HEK293T (cell line): ENCODE measurements at regions not wholly inside any gene's neighbourhood (a gene's known extent, or its start where the extent isn't known, plus 50 kb on each side); places are given as distances from the start of the nearest gene placed in this dataset.

Experiments used
- CTCF ChIA-PET: fragments of 350-600 bp; formaldehyde crosslinking; extraction: SDS; loops from one replicate; lab custom pipeline; 2021; ENCODE audit warnings: antibody characterized with exemption, inconsistent platforms; lab: Yijun Ruan, JAX
- POLR2A ChIA-PET: fragments of 350-600 bp; formaldehyde crosslinking; extraction: SDS; loops from one replicate; lab custom pipeline; 2020; ENCODE audit warnings: antibody characterized with exemption, inconsistent platforms; lab: Yijun Ruan, JAX
- DNase-seq: peaks from one replicate; pipeline ENCODE4 v3.0.0; 2012; ENCODE audit warnings: mixed read lengths; ENCODE audit errors: extremely low spot score
- ARNT ChIP-seq: fragments of 450-650 bp; IDR thresholded peaks from 2 replicates; pipeline ENCODE4 v1.6.1; 2017; ENCODE audit warnings: mild to moderate bottlenecking
- BHLHE40 ChIP-seq: fragments of 450-650 bp; IDR thresholded peaks from 2 replicates; pipeline ENCODE4 v1.6.1; 2016; ENCODE audit warnings: mild to moderate bottlenecking, moderate library complexity, borderline replicate concordance
- CTBP1 ChIP-seq: fragments of 450-650 bp; IDR thresholded peaks from 2 replicates; pipeline ENCODE4 v1.6.1; 2016; ENCODE audit warnings: borderline replicate concordance
- ELF4 ChIP-seq: fragments of 450-650 bp; IDR thresholded peaks from 2 replicates; pipeline ENCODE4 v1.6.1; 2017; ENCODE audit warnings: antibody characterized with exemption
- FOXA1 ChIP-seq: fragments of 450-650 bp; IDR thresholded peaks from 2 replicates; pipeline ENCODE4 v1.6.1; 2016; ENCODE audit warnings: mild to moderate bottlenecking
- FOXK2 ChIP-seq: fragments of 450-650 bp; IDR thresholded peaks from 2 replicates; pipeline ENCODE4 v1.6.1; 2016; ENCODE audit warnings: mild to moderate bottlenecking
- FOXM1 ChIP-seq: fragments of 450-650 bp; IDR thresholded peaks from 2 replicates; pipeline ENCODE4 v1.6.1; 2017; ENCODE audit warnings: mild to moderate bottlenecking, borderline replicate concordance
- HDGF ChIP-seq: fragments of 450-650 bp; IDR thresholded peaks from 2 replicates; pipeline ENCODE4 v1.6.1; 2017; ENCODE audit warnings: antibody characterized with exemption, borderline replicate concordance
- L3MBTL2 ChIP-seq: fragments of 450-650 bp; conservative IDR thresholded peaks from 2 replicates; pipeline ENCODE4 v1.6.1; 2016; ENCODE audit warnings: mild to moderate bottlenecking
- LEF1 ChIP-seq: fragments of 450-650 bp; IDR thresholded peaks from 2 replicates; pipeline ENCODE4 v1.6.1; 2017; ENCODE audit warnings: mild to moderate bottlenecking, borderline replicate concordance
- NFRKB ChIP-seq: fragments of 450-650 bp; IDR thresholded peaks from 2 replicates; pipeline ENCODE4 v1.6.1; 2016; ENCODE audit warnings: mild to moderate bottlenecking, moderate library complexity
- SP1 ChIP-seq: fragments of 450-650 bp; IDR thresholded peaks from 2 replicates; pipeline ENCODE4 v1.6.1; 2017
- SUZ12 ChIP-seq: fragments of 450-650 bp; IDR thresholded peaks from 2 replicates; pipeline ENCODE4 v1.6.1; 2016; ENCODE audit warnings: mild to moderate bottlenecking
- TARDBP ChIP-seq: fragments of 450-650 bp; IDR thresholded peaks from 2 replicates; pipeline ENCODE4 v1.6.1; 2016
- ZNF384 ChIP-seq: fragments of 450-650 bp; IDR thresholded peaks from 2 replicates; pipeline ENCODE4 v1.6.1; 2016
- TF ChIP-seq, protein P1 (sequence below): fragments of 450-650 bp; IDR thresholded peaks from 2 replicates; pipeline ENCODE4 v1.6.1; 2016

DNA sequence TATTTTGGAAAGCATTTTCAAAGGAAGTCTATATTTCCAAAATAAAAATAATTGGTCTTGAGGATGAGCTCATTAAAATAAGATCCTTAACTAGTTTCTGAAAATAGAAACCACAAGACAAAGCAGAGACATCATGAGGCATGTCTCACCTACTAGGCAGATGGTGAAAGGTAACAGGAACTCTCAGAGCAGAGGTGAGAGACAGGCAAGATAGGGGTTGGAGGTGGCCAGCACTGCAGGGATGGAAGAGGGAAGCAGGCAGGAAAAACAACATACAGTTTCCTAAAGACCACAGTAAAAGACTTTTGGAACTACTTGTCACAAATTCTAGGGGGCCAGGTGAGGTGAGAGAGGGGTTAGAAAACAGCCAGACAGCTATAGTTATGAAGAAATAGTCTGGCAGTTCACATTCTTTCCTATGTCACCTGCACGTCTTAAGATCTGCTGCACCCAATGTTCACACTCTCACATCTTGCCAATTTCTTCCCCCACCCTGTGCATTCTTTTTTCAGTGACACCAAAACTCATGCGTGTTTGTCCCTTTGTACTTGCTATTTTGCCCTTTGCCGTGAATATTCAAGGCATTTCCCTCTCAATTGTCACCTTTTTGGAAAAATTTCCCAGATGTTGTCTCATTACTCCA is 341.7 kb upstream of the KITLG start:
- TF ChIP-seq BHLHE40 = no peak
- no peak for TF ChIP-seq LEF1
- TF ChIP-seq, protein P1, sequence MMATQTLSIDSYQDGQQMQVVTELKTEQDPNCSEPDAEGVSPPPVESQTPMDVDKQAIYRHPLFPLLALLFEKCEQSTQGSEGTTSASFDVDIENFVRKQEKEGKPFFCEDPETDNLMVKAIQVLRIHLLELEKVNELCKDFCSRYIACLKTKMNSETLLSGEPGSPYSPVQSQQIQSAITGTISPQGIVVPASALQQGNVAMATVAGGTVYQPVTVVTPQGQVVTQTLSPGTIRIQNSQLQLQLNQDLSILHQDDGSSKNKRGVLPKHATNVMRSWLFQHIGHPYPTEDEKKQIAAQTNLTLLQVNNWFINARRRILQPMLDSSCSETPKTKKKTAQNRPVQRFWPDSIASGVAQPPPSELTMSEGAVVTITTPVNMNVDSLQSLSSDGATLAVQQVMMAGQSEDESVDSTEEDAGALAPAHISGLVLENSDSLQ = no peak
- no peak for TF ChIP-seq ZNF384
- TF ChIP-seq FOXK2 = no peak
- TF ChIP-seq L3MBTL2 = no peak
- no peak for TF ChIP-seq SP1
- no peak for TF ChIP-seq ARNT
- TF ChIP-seq NFRKB = no peak
- no peak for TF ChIP-seq ELF4
- no peak for TF ChIP-seq CTBP1
- no peak for TF ChIP-seq TARDBP
- TF ChIP-seq SUZ12 = no peak
- no peak for TF ChIP-seq HDGF
- TF ChIP-seq FOXM1 = no peak
- TF ChIP-seq FOXA1 = no peak
- no peak for DNase-seq
- POLR2A ChIA-PET = no interaction called here
- CTCF ChIA-PET = interaction anchor here (0.6 kb wide), 1 partner anchor 208 kb away, joined by 4 read pairs; no protein-coding TSS in a partner anchor

DNA sequence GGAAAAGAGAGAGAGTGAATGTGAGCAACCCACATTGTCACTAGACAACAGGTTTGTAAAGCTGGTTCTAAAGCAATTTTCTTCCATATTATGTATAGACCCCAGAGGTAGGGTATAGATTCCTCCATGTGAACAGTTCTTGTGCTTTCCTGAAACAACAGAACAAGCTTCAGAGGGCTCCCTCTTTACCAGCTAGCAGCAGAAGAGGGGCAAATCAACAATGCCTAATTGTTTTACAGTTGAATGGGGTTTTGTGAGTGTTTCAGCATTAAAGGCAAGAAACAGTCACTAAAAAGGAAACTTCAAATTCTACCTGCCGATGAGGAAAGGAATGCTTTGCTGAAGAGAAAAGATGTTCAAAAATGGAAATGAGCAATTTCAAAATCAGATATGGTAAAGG is 341.2 kb upstream of the KITLG start:
- CTCF ChIA-PET = no interaction called here
- DNase-seq = no peak
- TF ChIP-seq ELF4 (no peak), CTBP1 (no peak)
- POLR2A ChIA-PET = no interaction called here

DNA sequence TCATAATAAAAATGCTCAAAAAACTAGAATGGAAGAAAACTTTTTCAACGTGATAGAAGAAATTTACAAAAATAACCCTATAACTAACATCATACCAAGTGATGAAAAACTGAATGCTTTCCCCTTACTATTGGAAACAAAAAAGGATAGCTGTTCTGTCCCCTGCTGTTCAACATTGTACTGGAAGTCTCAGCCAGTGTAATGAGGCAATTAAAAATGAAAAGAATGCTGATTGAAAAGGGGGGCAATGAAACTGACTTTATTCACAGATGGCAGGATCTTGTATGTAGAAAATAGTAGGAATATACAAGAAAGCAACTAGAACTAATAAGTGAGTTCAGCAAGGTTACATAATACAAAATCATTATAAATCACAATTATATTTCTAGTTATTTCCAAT is 337.9 kb upstream of the KITLG start:
- CTCF ChIA-PET = no interaction called here
- no peak for DNase-seq
- TF ChIP-seq SP1 = no peak
- TF ChIP-seq ZNF384 = no peak
- no peak for TF ChIP-seq SUZ12
- no peak for TF ChIP-seq HDGF
- POLR2A ChIA-PET = no interaction called here

DNA sequence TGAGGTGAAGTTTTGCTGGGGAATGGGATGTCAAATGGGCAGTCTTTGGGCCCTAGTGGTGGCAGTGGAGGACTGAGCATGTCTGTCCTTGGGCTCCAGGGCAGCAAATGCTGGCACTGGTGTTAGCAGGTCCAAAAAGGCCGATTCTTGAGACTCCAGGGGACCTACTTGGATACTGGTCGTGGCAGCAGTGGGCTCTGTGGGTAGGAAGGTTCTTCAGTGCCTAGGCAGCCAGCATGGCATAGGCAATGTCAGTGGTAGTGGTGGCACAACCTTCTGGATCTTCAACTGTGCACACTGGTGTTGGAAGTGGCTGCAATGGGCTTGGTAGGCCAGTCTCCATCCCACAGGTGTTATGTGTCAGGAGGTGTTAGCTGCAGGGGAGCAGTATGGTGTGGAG is 334.7 kb upstream of the KITLG start:
- ChIA-PET POLR2A (no interaction called here), CTCF (no interaction called here)
- no peak for DNase-seq
- TF ChIP-seq LEF1 (no peak), ARNT (no peak), CTBP1 (no peak), FOXM1 (no peak), BHLHE40 (no peak), ZNF384 (no peak), FOXK2 (no peak), L3MBTL2 (no peak), SP1 (no peak), NFRKB (no peak), FOXA1 (no peak), TARDBP (no peak), HDGF (no peak), SUZ12 (no peak)
- TF ChIP-seq, protein P1 = no peak

DNA sequence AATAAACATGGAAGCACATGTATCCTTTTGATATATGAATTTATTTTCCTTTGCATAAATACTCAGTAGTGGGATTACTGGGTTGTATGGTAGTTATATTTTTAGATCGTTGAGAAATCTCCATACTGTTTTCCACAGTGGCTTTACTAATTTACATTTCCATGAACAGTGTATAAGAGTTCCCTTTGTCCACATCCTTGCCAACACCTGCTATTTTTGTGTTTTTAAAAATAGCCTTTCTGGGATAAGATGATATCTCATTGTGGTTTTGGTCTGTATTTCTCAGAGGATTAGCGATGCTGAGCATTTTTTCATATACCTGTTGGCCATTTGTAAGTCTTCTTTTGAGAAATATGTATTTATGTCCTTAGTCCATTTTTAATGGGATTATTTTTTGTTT is 329.2 kb upstream of the KITLG start:
- no peak for TF ChIP-seq ZNF384
- CTCF ChIA-PET = no interaction called here
- no peak for DNase-seq
- POLR2A ChIA-PET = no interaction called here

DNA sequence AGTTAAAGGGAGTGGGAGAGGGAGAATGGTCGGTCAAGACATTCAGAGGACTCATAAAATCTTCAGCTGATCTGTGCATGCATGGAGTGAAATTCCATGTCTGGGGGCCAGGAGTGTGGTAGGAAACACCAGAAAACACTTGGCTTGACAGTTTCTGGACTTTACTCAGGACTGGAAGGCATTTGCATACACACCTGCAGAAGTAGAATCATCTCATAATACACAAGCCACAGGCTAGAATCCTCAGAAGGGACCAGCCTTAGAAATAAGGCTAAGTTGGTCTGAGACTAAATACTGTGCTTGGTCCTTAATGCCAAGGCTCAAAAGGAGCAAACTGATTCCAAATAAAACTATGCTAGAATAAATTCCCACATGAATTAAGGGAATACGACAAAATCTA is 328.1 kb upstream of the KITLG start:
- ChIA-PET POLR2A (no interaction called here), CTCF (no interaction called here)
- no peak for TF ChIP-seq NFRKB
- no peak for TF ChIP-seq SP1
- TF ChIP-seq, protein P1 = no peak
- TF ChIP-seq FOXK2 = no peak
- TF ChIP-seq SUZ12 = no peak
- TF ChIP-seq ELF4 = no peak
- TF ChIP-seq CTBP1 = no peak
- TF ChIP-seq TARDBP = no peak
- TF ChIP-seq L3MBTL2 = no peak
- TF ChIP-seq LEF1 = no peak
- no peak for TF ChIP-seq FOXM1
- TF ChIP-seq BHLHE40 = no peak
- TF ChIP-seq HDGF = no peak
- no peak for TF ChIP-seq ZNF384
- no peak for TF ChIP-seq ARNT
- no peak for TF ChIP-seq FOXA1
- DNase-seq = no peak

DNA sequence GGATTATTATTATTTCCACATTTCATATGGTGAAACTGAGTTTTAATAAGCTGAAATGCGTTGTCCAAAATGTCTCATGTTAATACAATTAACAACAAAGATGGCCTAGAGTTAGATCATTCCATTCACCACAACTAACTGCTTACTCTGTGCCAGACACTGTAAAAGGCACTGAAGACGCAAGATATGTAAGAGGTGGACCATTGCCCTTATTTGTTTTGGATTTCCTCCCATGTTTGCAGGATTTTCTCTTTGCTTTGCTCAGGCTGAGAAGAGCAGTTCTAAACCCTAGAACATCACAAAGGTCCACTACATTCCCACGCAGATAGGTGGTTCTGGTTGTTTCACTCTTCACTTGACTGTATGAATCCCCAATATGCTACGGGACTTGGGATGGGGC is 324.4 kb upstream of the KITLG start:
- DNase-seq = no peak
- CTCF ChIA-PET = no interaction called here
- TF ChIP-seq ELF4 = no peak
- TF ChIP-seq BHLHE40 = no peak
- no peak for TF ChIP-seq LEF1
- TF ChIP-seq FOXK2 = no peak
- no peak for TF ChIP-seq ARNT
- TF ChIP-seq HDGF = no peak
- TF ChIP-seq FOXA1 = no peak
- no peak for TF ChIP-seq TARDBP
- TF ChIP-seq SUZ12 = no peak
- TF ChIP-seq FOXM1 = no peak
- no peak for TF ChIP-seq NFRKB
- no peak for TF ChIP-seq CTBP1
- POLR2A ChIA-PET = no interaction called here
